ENCODE measurements at regions not wholly inside any gene's neighbourhood (a gene's known extent, or its start where the extent isn't known, plus 50 kb on each side); places are given as distances from the start of the nearest gene placed in this dataset.

DNA sequence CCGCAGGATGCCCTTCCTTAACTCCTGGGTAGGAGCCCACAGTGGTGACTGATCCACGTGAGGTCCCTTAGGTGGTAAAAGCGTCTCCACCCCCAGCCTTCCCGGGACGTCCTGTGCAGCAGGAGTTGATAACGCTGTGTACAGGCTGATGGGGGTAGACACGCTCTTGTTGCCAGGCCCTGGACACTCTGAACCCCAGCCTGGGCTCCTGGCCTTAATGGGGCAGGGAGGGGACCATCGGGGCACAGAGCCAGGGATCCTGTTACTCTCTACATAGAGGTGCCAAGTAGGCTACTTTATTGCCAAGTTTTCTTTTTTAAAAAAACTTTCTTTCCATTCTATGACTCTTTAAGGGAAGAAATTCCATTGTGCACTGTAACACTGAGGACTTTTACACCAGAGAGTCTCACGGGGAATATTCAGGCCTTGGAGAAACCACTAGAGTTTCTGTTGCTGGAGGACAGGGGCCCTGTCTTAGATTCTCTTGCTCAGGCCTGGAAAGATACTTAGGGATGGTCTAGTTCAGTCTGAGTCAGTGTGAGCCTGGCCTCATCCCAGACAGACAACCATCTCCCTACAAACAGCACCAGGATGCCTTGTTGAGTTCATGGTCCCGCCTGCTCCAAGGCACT lies 104.3 kb upstream of the RNU6-1 start:
- TF ChIP-seq POLR2A (IDR thresholded peaks at IDR 0.05; ENCODE audit: low read length) (no peak), GATA1 (IDR thresholded peaks at IDR 0.05; ENCODE audit: low read depth, low read length) (no peak)

Data from erythroblast (primary cell).